ENCODE measurements at regions not wholly inside any gene's neighbourhood (a gene's known extent, or its start where the extent isn't known, plus 50 kb on each side); places are given as distances from the start of the nearest gene placed in this dataset.

DNA sequence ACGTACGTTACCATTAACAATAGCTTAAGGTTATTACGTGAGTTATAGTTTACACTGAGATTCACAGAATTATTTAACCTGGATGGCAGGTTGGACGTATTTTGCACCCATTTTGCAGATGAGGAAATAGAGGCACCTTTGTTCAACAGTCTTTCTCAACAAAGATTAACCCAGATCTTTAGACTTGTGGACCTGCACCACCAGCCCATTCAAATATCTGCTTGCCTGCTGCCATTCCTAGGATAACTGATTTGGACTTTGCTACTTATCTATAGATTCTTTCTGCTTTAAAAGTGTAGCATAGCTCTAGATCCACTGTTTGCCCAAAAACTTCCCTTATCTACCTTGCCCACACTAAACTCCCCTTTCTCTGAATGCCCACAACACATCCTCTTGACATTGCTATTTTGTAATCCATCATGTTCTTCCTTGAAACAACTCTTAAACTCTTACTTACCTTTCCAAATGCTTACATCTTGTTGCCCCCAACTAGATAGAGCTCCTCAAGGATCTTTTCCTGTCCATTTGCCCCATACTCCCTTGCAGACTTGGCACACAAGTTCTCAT lies 56.4 kb upstream of the TNFAIP3 start:
- no peaks in the 10 kb centered on the region for H3K36me3 ChIP-seq (ENCODE audit: control insufficient read depth, insufficient read depth, low read length)
- DNase-seq: no peak
- H3K27ac Mint-ChIP-seq (ENCODE audit: unreplicated experiment): peak overlapping the region; percentile 74
- H3K9me3 ChIP-seq: no peaks in the 10 kb centered on the region
- ChIA-PET POLR2A (interaction anchor here (1.3 kb wide), 1 partner anchor 12 kb away, joined by 4 read pairs; no protein-coding TSS in a partner anchor), CTCF (no interaction called here)
- intact Hi-C loops (cut with micrococcal nuclease; ENCODE audit: unreplicated experiment): loop anchor here (1.0 kb wide), 1 partner anchor 8 kb away; no protein-coding TSS in a partner anchor
- no peaks in the 10 kb centered on the region for H3K27me3 Mint-ChIP-seq (ENCODE audit: insufficient read depth, unreplicated experiment)
- no peaks in the 10 kb centered on the region for H3K27me3 ChIP-seq (replicated peaks; ENCODE audit: control insufficient read depth, insufficient read depth, low read length)
- peak overlapping the region; percentile 67 for H3K4me3 Mint-ChIP-seq (ENCODE audit: unreplicated experiment)
- H3K4me3 ChIP-seq (ENCODE audit: low read depth, low read length): no peak overlapping the region
- TF ChIP-seq, protein P1, sequence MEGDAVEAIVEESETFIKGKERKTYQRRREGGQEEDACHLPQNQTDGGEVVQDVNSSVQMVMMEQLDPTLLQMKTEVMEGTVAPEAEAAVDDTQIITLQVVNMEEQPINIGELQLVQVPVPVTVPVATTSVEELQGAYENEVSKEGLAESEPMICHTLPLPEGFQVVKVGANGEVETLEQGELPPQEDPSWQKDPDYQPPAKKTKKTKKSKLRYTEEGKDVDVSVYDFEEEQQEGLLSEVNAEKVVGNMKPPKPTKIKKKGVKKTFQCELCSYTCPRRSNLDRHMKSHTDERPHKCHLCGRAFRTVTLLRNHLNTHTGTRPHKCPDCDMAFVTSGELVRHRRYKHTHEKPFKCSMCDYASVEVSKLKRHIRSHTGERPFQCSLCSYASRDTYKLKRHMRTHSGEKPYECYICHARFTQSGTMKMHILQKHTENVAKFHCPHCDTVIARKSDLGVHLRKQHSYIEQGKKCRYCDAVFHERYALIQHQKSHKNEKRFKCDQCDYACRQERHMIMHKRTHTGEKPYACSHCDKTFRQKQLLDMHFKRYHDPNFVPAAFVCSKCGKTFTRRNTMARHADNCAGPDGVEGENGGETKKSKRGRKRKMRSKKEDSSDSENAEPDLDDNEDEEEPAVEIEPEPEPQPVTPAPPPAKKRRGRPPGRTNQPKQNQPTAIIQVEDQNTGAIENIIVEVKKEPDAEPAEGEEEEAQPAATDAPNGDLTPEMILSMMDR (IDR thresholded peaks at IDR 0.05; ENCODE audit: insufficient read depth in 1 of 2, low read depth in 1 of 2, low read length in 1 of 2, severe bottlenecking in 1 of 2, unreplicated experiment in 1 of 2): no peak
- no TSS peak for BruUV-seq (replicated peaks)
- H3K36me3 Mint-ChIP-seq (ENCODE audit: insufficient read depth, unreplicated experiment): peaks cover under 1% of the 10 kb centered on the region
- peaks cover 41% of the 10 kb centered on the region for H3K4me1 ChIP-seq
- H3K4me1 Mint-ChIP-seq (ENCODE audit: low read depth, unreplicated experiment): peaks cover 33% of the 10 kb centered on the region
- no peaks in the 10 kb centered on the region for H3K9me3 Mint-ChIP-seq (ENCODE audit: unreplicated experiment)

DNA sequence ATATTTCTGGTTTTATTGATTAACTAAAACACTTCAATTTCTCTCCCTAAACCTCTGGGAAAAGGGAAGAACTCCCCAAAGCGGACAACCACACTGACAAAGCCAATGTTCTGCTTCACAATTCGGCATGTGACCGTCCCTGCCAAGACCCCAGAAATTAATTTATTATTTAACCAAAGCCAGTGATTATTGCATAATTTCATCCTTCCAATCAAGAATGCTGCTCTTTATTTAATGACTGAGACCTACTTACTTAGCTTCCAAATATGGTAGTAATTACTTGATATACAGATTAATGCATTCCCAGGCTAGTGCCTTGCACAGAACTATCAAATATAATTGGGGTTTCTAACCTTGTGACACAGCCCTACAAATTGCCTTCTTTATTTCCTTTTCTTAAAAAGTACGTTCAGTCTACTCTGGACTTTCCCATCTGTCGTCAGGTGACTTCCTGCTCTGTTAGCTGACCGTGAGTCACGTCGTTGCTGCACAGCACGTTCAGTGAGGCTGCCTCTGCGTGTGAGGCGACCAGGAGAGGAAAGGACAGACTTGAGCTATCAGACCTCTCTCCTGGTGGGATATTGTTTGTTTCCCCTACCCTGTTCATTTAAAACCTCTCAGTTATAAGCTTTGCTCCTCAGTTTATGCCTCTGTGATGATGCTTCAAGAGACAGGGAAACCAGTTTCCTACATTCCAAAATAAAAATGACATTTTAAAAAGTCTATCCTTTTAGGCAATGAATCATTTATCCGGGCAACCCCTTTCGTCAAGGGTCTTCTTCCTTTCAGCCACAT lies 55.7 kb upstream of the TNFAIP3 start:
- TF ChIP-seq, protein P1 (IDR thresholded peaks at IDR 0.05; ENCODE audit: insufficient read depth in 1 of 2, low read depth in 1 of 2, low read length in 1 of 2, severe bottlenecking in 1 of 2, unreplicated experiment in 1 of 2): no peak
- BruUV-seq (replicated peaks): no TSS peak

GRCh38 chr6:137811916-137812553 lies 55.0 kb upstream of the TNFAIP3 start:
- H3K36me3 ChIP-seq (ENCODE audit: control insufficient read depth, insufficient read depth, low read length): no peaks in the 10 kb centered on the region
- ChIA-PET POLR2A (interaction anchor here (0.6 to 1.3 kb wide), 2 partner anchors 14 to 18 kb away, joined by 3 to 4 read pairs; no protein-coding TSS in a partner anchor), CTCF (interaction anchor here (0.9 kb wide), 1 partner anchor 55 kb away, joined by 3 read pairs; the partner anchor contains the start of gene TNFAIP3)
- DNase-seq: no peak
- H3K4me1 ChIP-seq: peaks cover 41% of the 10 kb centered on the region
- no peaks in the 10 kb centered on the region for H3K9me3 ChIP-seq
- H3K27me3 ChIP-seq (replicated peaks; ENCODE audit: control insufficient read depth, insufficient read depth, low read length): no peaks in the 10 kb centered on the region
- no peaks in the 10 kb centered on the region for H3K36me3 Mint-ChIP-seq (ENCODE audit: insufficient read depth, unreplicated experiment)
- peak overlapping the region; percentile 67 for H3K4me3 Mint-ChIP-seq (ENCODE audit: unreplicated experiment)
- no TSS peak for BruUV-seq (replicated peaks)
- peak overlapping the region; percentile 74 for H3K27ac Mint-ChIP-seq (ENCODE audit: unreplicated experiment)
- H3K4me3 ChIP-seq (ENCODE audit: low read depth, low read length): no peak overlapping the region
- H3K9me3 Mint-ChIP-seq (ENCODE audit: unreplicated experiment): no peaks in the 10 kb centered on the region
- TF ChIP-seq, protein P1 (IDR thresholded peaks at IDR 0.05; ENCODE audit: insufficient read depth in 1 of 2, low read depth in 1 of 2, low read length in 1 of 2, severe bottlenecking in 1 of 2, unreplicated experiment in 1 of 2): no peak
- H3K27me3 Mint-ChIP-seq (ENCODE audit: insufficient read depth, unreplicated experiment): no peaks in the 10 kb centered on the region
- intact Hi-C loops (cut with micrococcal nuclease; ENCODE audit: unreplicated experiment): loop anchor here (1.0 kb wide), 1 partner anchor 10 kb away; no protein-coding TSS in a partner anchor
- H3K4me1 Mint-ChIP-seq (ENCODE audit: low read depth, unreplicated experiment): peaks cover 33% of the 10 kb centered on the region

More for the DNA sequence above, 55.7 kb upstream of the TNFAIP3 start:
- Mint-ChIP-seq H3K36me3 (ENCODE audit: insufficient read depth, unreplicated experiment) (no peaks in the 10 kb centered on the region), H3K27me3 (ENCODE audit: insufficient read depth, unreplicated experiment) (no peaks in the 10 kb centered on the region), H3K9me3 (ENCODE audit: unreplicated experiment) (no peaks in the 10 kb centered on the region), H3K4me3 (ENCODE audit: unreplicated experiment) (peak overlapping the region; percentile 67), H3K4me1 (ENCODE audit: low read depth, unreplicated experiment) (peaks cover 33% of the 10 kb centered on the region), H3K27ac (ENCODE audit: unreplicated experiment) (peak overlapping the region; percentile 74)
- CTCF ChIA-PET: interaction anchor here (0.9 kb wide), 1 partner anchor 56 kb away, joined by 3 read pairs; the partner anchor contains the start of gene TNFAIP3
- DNase-seq: peak; percentile 63 to 76
- no peaks in the 10 kb centered on the region for H3K27me3 ChIP-seq (replicated peaks; ENCODE audit: control insufficient read depth, insufficient read depth, low read length)
- POLR2A ChIA-PET: interaction anchor here (0.6 to 1.3 kb wide), 2 partner anchors 13 to 17 kb away, joined by 3 to 4 read pairs; no protein-coding TSS in a partner anchor
- no peak overlapping the region for H3K4me3 ChIP-seq (ENCODE audit: low read depth, low read length)
- H3K36me3 ChIP-seq (ENCODE audit: control insufficient read depth, insufficient read depth, low read length): no peaks in the 10 kb centered on the region
- intact Hi-C loops (cut with micrococcal nuclease; ENCODE audit: unreplicated experiment): loop anchor here (1.0 kb wide), 1 partner anchor 9 kb away; no protein-coding TSS in a partner anchor
- H3K4me1 ChIP-seq: peaks cover 41% of the 10 kb centered on the region
- no peaks in the 10 kb centered on the region for H3K9me3 ChIP-seq

Data from Caco-2 (cell line).